Osteoblast (primary cell): ENCODE measurements at regions not wholly inside any gene's neighbourhood (a gene's known extent, or its start where the extent isn't known, plus 50 kb on each side); places are given as distances from the start of the nearest gene placed in this dataset.

Experiments
- DNase-seq: peaks from one replicate; pipeline ENCODE4 v3.0.0; 2011; ENCODE audit warnings: low spot score, mixed read lengths; ENCODE audit not compliant: insufficient read length; ENCODE audit errors: missing footprints
- H2AFZ ChIP-seq: 2 replicates; pipeline ENCODE4 v1.6.0; 2011; ENCODE audit warnings: mild to moderate bottlenecking, low read length
- H3K27ac ChIP-seq: 2 replicates; pipeline ENCODE4 v1.5.1; 2011; ENCODE audit warnings: mild to moderate bottlenecking, low read depth, low read length, moderate library complexity
- H3K27me3 ChIP-seq: 2 replicates; pipeline ENCODE4 v1.6.0; 2012; ENCODE audit warnings: mild to moderate bottlenecking, control low read depth, inconsistent platforms, low read length, moderate library complexity; ENCODE audit not compliant: insufficient read depth
- H3K36me3 ChIP-seq: 2 replicates; pipeline ENCODE4 v1.5.1; 2011; ENCODE audit warnings: mild to moderate bottlenecking, low read length, control low read depth, moderate library complexity; ENCODE audit not compliant: insufficient read depth
- H3K4me1 ChIP-seq: 2 replicates; pipeline ENCODE4 v1.5.1; 2011; ENCODE audit warnings: mild to moderate bottlenecking, low read length, control low read depth, moderate library complexity; ENCODE audit not compliant: insufficient read depth
- H3K4me2 ChIP-seq: 2 replicates; pipeline ENCODE4 v1.6.0; 2011; ENCODE audit warnings: mild to moderate bottlenecking, low read length; ENCODE audit not compliant: insufficient read depth
- H3K4me3 ChIP-seq: fragments of 200-600 bp; sonication (generic); 3 replicates; pipeline ENCODE4 v1.5.1; 2012; ENCODE audit warnings: mild to moderate bottlenecking, low read length, inconsistent platforms; ENCODE audit not compliant: insufficient read depth
- H3K79me2 ChIP-seq: 2 replicates; pipeline ENCODE4 v1.6.0; 2012; ENCODE audit warnings: mild to moderate bottlenecking, low read length, control low read depth, inconsistent platforms; ENCODE audit not compliant: insufficient read depth
- H3K9me3 ChIP-seq: 2 replicates; pipeline ENCODE4 v1.5.1; 2011; ENCODE audit warnings: low read depth, low read length, control low read depth
- H4K20me1 ChIP-seq: 2 replicates; pipeline ENCODE4 v1.6.0; 2012; ENCODE audit warnings: mild to moderate bottlenecking, low read length, control low read depth; ENCODE audit not compliant: insufficient read depth
- CTCF ChIP-seq: IDR thresholded peaks from 2 replicates; pipeline ENCODE4 v1.5.1; 2011; ENCODE audit warnings: mild to moderate bottlenecking, low read depth, low read length, moderate library complexity; ENCODE audit errors: extremely low read depth

GRCh38 chr1:69167876-69168275 lies 399.8 kb upstream of the LRRC7 start:
- Histone ChIP-seq H3K4me1 (no peaks in the 10 kb centered on the region), H4K20me1 (no peaks in the 10 kb centered on the region), H3K27ac (no peak overlapping the region), H3K4me2 (no peak overlapping the region), H3K36me3 (no peaks in the 10 kb centered on the region), H3K27me3 (no peaks in the 10 kb centered on the region), H2AFZ (no peak overlapping the region), H3K9me3 (no peaks in the 10 kb centered on the region), H3K79me2 (no peaks in the 10 kb centered on the region), H3K4me3 (no peak overlapping the region)
- DNase-seq, result no peak
- no peak for TF ChIP-seq CTCF

- no peak overlapping the region for H3K4me2 ChIP-seq
- no peaks in the 10 kb centered on the region for H3K9me3 ChIP-seq
- no peaks in the 10 kb centered on the region for H4K20me1 ChIP-seq
- no peak overlapping the region for H3K4me3 ChIP-seq
- no peak for TF ChIP-seq CTCF
- H3K4me1 ChIP-seq, result no peaks in the 10 kb centered on the region
- H3K27me3 ChIP-seq, result no peaks in the 10 kb centered on the region
- H3K36me3 ChIP-seq, result no peaks in the 10 kb centered on the region
- H2AFZ ChIP-seq, result no peak overlapping the region
- DNase-seq, result no peak
- no peaks in the 10 kb centered on the region for H3K79me2 ChIP-seq
- H3K27ac ChIP-seq, result no peak overlapping the region
These were observed 396.5 kb upstream of the LRRC7 start for GRCh38 chr1:69171248-69171647.

GRCh38 chr1:69172003-69173000 lies 395.4 kb upstream of the LRRC7 start:
- TF ChIP-seq CTCF, result no peak
- no peaks in the 10 kb centered on the region for H3K27me3 ChIP-seq
- no peak overlapping the region for H3K4me2 ChIP-seq
- no peaks in the 10 kb centered on the region for H4K20me1 ChIP-seq
- no peak overlapping the region for H3K27ac ChIP-seq
- H3K9me3 ChIP-seq, result no peaks in the 10 kb centered on the region
- H2AFZ ChIP-seq, result no peak overlapping the region
- no peaks in the 10 kb centered on the region for H3K4me1 ChIP-seq
- H3K36me3 ChIP-seq, result no peaks in the 10 kb centered on the region
- no peak overlapping the region for H3K4me3 ChIP-seq
- DNase-seq, result no peak
- H3K79me2 ChIP-seq, result no peaks in the 10 kb centered on the region

- no peak overlapping the region for H2AFZ ChIP-seq
- H4K20me1 ChIP-seq, result no peaks in the 10 kb centered on the region
- H3K27ac ChIP-seq, result no peak overlapping the region
- H3K9me3 ChIP-seq, result no peaks in the 10 kb centered on the region
- H3K36me3 ChIP-seq, result no peaks in the 10 kb centered on the region
- DNase-seq, result no peak
- H3K4me3 ChIP-seq, result no peak overlapping the region
- no peak overlapping the region for H3K4me2 ChIP-seq
- H3K4me1 ChIP-seq, result no peaks in the 10 kb centered on the region
- H3K79me2 ChIP-seq, result no peaks in the 10 kb centered on the region
- TF ChIP-seq CTCF, result no peak
- no peaks in the 10 kb centered on the region for H3K27me3 ChIP-seq
These were observed 392.7 kb upstream of the LRRC7 start for GRCh38 chr1:69175053-69175452.
